ENCODE measurements at regions not wholly inside any gene's neighbourhood (a gene's known extent, or its start where the extent isn't known, plus 50 kb on each side); places are given as distances from the start of the nearest gene placed in this dataset.

- no peak for TF ChIP-seq CTCF (IDR thresholded peaks at IDR 0.05)
- no peak for TF ChIP-seq POLR2AphosphoS5 (IDR thresholded peaks at IDR 0.05)
- TF ChIP-seq POLR2A (IDR thresholded peaks at IDR 0.05) = no peak
Measured at GRCh38 chr4:122053186-122053585, 98.9 kb upstream of the BLTP1 start.

All from gastroesophageal sphincter (tissue), 3 donors.